ENCODE measurements at regions not wholly inside any gene's neighbourhood (a gene's known extent, or its start where the extent isn't known, plus 50 kb on each side); places are given as distances from the start of the nearest gene placed in this dataset.

- DNase-seq: no peak
- Histone ChIP-seq H3K9ac (ENCODE audit: low read length) (no peak overlapping the region), H3K4me2 (ENCODE audit: low read depth, low read length, poor library complexity, severe bottlenecking) (no peak overlapping the region), H3K36me3 (ENCODE audit: insufficient read depth, low read length) (no peaks in the 10 kb centered on the region), H3K9me3 (ENCODE audit: low read length) (peaks cover 22% of the 10 kb centered on the region), H3K9me2 (replicated peaks; ENCODE audit: insufficient read depth, low read length) (no peaks in the 10 kb centered on the region), H3K79me2 (ENCODE audit: low read length) (no peaks in the 10 kb centered on the region), H3K27me3 (ENCODE audit: low read length) (no peaks in the 10 kb centered on the region), H3K27ac (ENCODE audit: low read length) (no peak overlapping the region), H4K20me1 (ENCODE audit: insufficient read depth, low read depth, low read length) (no peaks in the 10 kb centered on the region), H2AFZ (ENCODE audit: low read length) (no peak overlapping the region), H3K4me1 (ENCODE audit: low read length) (no peaks in the 10 kb centered on the region), H3K4me3 (ENCODE audit: low read length) (no peak overlapping the region)
Observed at GRCh38 chr20:11436113-11436905, 481.4 kb upstream of the BTBD3 start.

DNA sequence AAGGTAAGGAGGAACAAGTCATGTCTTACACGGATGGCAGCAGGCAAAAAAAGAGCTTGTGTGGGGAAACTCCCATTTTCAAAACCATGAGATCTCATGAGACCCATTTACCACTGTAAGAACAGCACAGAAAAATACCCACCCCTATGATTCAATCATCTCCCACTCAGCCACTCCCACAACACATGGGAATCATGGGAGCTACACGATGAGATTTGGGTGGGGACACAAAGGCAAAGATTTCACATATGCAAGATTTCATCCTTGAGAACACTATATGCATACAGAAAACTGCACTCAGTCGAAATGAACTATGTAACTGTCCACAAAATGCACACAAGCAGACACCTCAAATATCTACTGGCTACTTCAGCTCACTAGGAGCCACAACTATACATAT, 480.6 kb upstream of the BTBD3 start:
- Histone ChIP-seq H3K9me3 (ENCODE audit: low read length) (peaks cover 17% of the 10 kb centered on the region), H3K36me3 (ENCODE audit: insufficient read depth, low read length) (no peaks in the 10 kb centered on the region), H3K9ac (ENCODE audit: low read length) (no peak overlapping the region), H3K4me2 (ENCODE audit: low read depth, low read length, poor library complexity, severe bottlenecking) (no peak overlapping the region), H3K27me3 (ENCODE audit: low read length) (no peaks in the 10 kb centered on the region), H3K4me3 (ENCODE audit: low read length) (no peak overlapping the region), H3K9me2 (replicated peaks; ENCODE audit: insufficient read depth, low read length) (no peaks in the 10 kb centered on the region), H3K27ac (ENCODE audit: low read length) (no peak overlapping the region), H3K79me2 (ENCODE audit: low read length) (no peaks in the 10 kb centered on the region), H4K20me1 (ENCODE audit: insufficient read depth, low read depth, low read length) (no peaks in the 10 kb centered on the region), H2AFZ (ENCODE audit: low read length) (no peak overlapping the region), H3K4me1 (ENCODE audit: low read length) (no peaks in the 10 kb centered on the region)
- no peak for DNase-seq

DNA sequence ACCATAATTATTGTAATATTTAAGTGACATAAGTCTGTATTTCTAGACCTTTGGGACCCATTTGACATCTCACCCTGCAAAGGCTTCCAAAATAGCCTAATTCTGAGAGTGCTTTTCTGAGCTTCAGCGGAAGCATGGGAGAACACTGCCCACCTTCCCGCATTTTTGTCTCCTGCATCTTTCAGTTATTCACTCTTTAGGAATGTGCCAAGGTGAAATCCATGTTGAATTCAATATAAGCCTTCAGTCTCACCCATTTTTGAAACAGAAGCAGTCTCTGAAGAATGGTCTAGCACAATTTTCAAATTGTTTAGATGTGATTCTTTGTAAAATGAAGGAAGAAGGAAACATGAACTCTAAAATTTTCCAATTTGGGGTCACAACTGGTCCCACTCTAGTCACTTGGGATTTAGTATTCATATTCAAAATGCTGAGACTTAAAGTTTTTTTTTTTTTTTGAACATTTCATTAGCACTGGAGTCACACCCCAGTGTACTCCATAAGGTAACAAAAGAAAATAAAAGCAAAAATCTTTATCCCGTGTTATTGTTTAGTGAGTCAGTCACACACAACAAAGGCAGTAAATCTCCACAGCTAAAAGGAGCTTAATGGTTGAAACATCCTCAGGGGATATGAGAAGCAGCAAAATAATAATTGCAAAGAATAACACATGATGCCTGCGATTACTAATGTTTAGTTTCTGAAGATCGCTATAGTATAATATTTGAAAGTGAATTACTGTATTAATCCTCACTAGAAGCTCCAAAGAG, 479.9 kb upstream of the BTBD3 start:
- no peaks in the 10 kb centered on the region for H3K9me2 ChIP-seq (replicated peaks; ENCODE audit: insufficient read depth, low read length)
- H3K4me2 ChIP-seq (ENCODE audit: low read depth, low read length, poor library complexity, severe bottlenecking): no peak overlapping the region
- no peaks in the 10 kb centered on the region for H3K79me2 ChIP-seq (ENCODE audit: low read length)
- no peak overlapping the region for H3K27ac ChIP-seq (ENCODE audit: low read length)
- no peaks in the 10 kb centered on the region for H3K4me1 ChIP-seq (ENCODE audit: low read length)
- peaks cover 14% of the 10 kb centered on the region for H3K9me3 ChIP-seq (ENCODE audit: low read length)
- H4K20me1 ChIP-seq (ENCODE audit: insufficient read depth, low read depth, low read length): no peaks in the 10 kb centered on the region
- no peak for DNase-seq
- no peak overlapping the region for H2AFZ ChIP-seq (ENCODE audit: low read length)
- no peak overlapping the region for H3K4me3 ChIP-seq (ENCODE audit: low read length)
- no peaks in the 10 kb centered on the region for H3K36me3 ChIP-seq (ENCODE audit: insufficient read depth, low read length)
- no peaks in the 10 kb centered on the region for H3K27me3 ChIP-seq (ENCODE audit: low read length)
- no peak overlapping the region for H3K9ac ChIP-seq (ENCODE audit: low read length)

DNA sequence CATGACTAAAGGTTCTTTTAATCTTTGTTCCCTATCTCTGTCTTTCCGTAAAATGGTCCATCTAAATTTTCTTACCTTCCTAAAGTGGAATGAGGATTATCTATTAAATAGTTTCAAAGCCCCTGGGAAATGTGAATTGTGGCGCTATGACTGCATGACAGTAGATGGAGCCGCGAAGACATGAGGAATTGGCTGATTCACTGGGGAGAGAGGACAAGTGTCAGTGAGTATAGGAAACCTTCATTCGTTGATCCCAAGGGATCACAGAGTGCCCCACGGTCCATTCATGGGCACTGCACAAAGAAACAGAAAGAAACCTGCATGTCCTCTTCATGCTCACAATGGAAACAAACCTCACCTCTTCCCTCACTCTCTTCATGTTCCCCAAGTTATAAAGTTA, 479.3 kb upstream of the BTBD3 start:
- Histone ChIP-seq H3K9me2 (replicated peaks; ENCODE audit: insufficient read depth, low read length) (no peaks in the 10 kb centered on the region), H3K27me3 (ENCODE audit: low read length) (no peaks in the 10 kb centered on the region), H3K4me1 (ENCODE audit: low read length) (no peaks in the 10 kb centered on the region), H3K4me3 (ENCODE audit: low read length) (no peak overlapping the region), H3K79me2 (ENCODE audit: low read length) (no peaks in the 10 kb centered on the region), H3K27ac (ENCODE audit: low read length) (no peak overlapping the region), H3K36me3 (ENCODE audit: insufficient read depth, low read length) (no peaks in the 10 kb centered on the region), H3K9ac (ENCODE audit: low read length) (no peak overlapping the region), H2AFZ (ENCODE audit: low read length) (no peak overlapping the region), H3K9me3 (ENCODE audit: low read length) (peaks cover 14% of the 10 kb centered on the region), H3K4me2 (ENCODE audit: low read depth, low read length, poor library complexity, severe bottlenecking) (no peak overlapping the region), H4K20me1 (ENCODE audit: insufficient read depth, low read depth, low read length) (no peaks in the 10 kb centered on the region)
- no peak for DNase-seq

DNA sequence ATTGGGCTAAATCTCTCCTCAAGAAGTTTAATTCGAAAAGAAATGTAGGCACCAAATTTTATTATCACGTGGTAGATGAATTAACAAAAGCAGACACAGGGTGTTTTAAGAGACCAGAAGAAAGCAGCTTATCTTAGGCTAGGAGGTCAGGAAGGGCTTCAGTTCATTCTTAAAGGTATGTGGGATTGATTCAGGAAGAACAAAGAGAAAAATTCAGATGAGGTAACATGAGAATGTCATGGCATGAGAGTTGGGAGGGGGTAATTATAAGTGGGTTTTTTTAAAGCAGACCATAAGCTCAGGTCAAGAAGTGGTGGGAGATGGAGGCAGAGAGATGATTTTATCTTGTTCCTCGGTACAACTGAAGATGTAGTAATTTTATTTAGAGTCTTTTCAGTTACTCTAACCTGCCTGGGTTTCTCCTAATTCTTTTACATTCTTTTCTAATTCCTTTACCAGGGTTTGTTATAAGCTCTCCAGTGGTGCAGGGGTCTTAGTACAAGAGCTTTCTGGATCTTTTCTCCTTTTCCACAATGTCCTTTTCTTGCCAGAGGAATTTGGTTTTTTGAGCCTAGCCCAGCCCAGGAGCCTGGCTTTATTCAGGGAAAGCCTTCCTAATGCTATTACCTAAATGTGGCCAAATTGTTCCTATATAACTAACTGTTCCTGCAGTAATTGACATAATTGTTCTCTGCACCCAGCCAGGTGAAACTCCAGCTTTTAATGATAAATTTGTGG, 474.1 kb upstream of the BTBD3 start:
- DNase-seq: no peak
- no peaks in the 10 kb centered on the region for H4K20me1 ChIP-seq (ENCODE audit: insufficient read depth, low read depth, low read length)
- H3K79me2 ChIP-seq (ENCODE audit: low read length): no peaks in the 10 kb centered on the region
- no peaks in the 10 kb centered on the region; the same call in 1 of the 2 replicates for H3K9me3 ChIP-seq (ENCODE audit: low read length)
- no peak overlapping the region for H2AFZ ChIP-seq (ENCODE audit: low read length)
- H3K4me1 ChIP-seq (ENCODE audit: low read length): no peaks in the 10 kb centered on the region
- H3K9me2 ChIP-seq (replicated peaks; ENCODE audit: insufficient read depth, low read length): no peaks in the 10 kb centered on the region
- H3K36me3 ChIP-seq (ENCODE audit: insufficient read depth, low read length): no peaks in the 10 kb centered on the region
- H3K4me3 ChIP-seq (ENCODE audit: low read length): no peak overlapping the region
- H3K27me3 ChIP-seq (ENCODE audit: low read length): no peaks in the 10 kb centered on the region
- no peak overlapping the region for H3K27ac ChIP-seq (ENCODE audit: low read length)
- no peak overlapping the region for H3K9ac ChIP-seq (ENCODE audit: low read length)
- no peak overlapping the region for H3K4me2 ChIP-seq (ENCODE audit: low read depth, low read length, poor library complexity, severe bottlenecking)

DNA sequence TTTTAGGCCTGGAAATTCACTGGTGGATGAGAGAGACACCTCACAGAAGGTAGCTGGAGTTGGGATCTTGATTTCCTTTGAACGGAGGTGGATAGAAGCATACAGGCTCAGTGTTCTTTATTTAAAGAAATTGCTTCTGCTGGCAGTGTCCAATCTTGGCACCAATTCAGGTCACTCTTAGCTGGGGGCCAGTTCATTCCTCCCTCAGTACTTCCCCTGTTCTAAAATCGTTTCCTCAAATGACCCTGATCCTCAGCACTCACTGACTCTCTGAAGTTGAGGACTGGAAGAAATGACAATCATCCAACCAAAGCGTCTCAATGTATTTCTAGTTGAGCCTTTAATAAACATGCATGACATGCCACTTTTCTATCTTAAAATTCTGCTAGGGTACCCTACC, 472.5 kb upstream of the BTBD3 start:
- no peaks in the 10 kb centered on the region for H3K27me3 ChIP-seq (ENCODE audit: low read length)
- H3K79me2 ChIP-seq (ENCODE audit: low read length): no peaks in the 10 kb centered on the region
- no peaks in the 10 kb centered on the region for H3K4me1 ChIP-seq (ENCODE audit: low read length)
- no peaks in the 10 kb centered on the region for H4K20me1 ChIP-seq (ENCODE audit: insufficient read depth, low read depth, low read length)
- no peaks in the 10 kb centered on the region for H3K36me3 ChIP-seq (ENCODE audit: insufficient read depth, low read length)
- H2AFZ ChIP-seq (ENCODE audit: low read length): no peak overlapping the region
- DNase-seq: no peak
- no peak overlapping the region for H3K4me2 ChIP-seq (ENCODE audit: low read depth, low read length, poor library complexity, severe bottlenecking)
- no peak overlapping the region for H3K27ac ChIP-seq (ENCODE audit: low read length)
- no peak overlapping the region for H3K9ac ChIP-seq (ENCODE audit: low read length)
- H3K9me2 ChIP-seq (replicated peaks; ENCODE audit: insufficient read depth, low read length): no peaks in the 10 kb centered on the region
- no peak overlapping the region for H3K4me3 ChIP-seq (ENCODE audit: low read length)
- peaks cover 6% of the 10 kb centered on the region; the same call in 1 of the 2 replicates for H3K9me3 ChIP-seq (ENCODE audit: low read length)

DNA sequence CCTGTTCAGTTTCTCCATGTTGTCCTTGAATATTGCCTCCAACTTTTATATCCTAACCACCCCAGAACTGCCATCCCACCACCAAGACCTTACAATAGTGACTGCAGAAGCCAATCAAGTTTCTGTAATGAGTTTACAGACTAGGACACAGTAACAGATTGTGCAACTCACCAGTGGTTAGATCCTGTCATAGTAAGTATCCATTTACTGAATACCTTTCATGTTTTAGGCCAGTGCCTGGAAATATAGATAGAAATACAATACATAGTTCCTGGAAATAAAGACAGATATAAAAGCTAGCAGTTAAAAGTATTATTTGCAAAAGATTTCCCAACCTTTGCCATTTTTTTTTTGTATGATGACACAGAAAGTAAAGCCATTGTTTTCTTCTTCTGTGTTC, 471.8 kb upstream of the BTBD3 start:
- Histone ChIP-seq H3K27me3 (ENCODE audit: low read length) (no peaks in the 10 kb centered on the region), H3K4me3 (ENCODE audit: low read length) (no peak overlapping the region), H3K9ac (ENCODE audit: low read length) (no peak overlapping the region), H3K9me3 (ENCODE audit: low read length) (peaks cover 6% of the 10 kb centered on the region; the same call in 1 of the 2 replicates), H3K79me2 (ENCODE audit: low read length) (no peaks in the 10 kb centered on the region), H4K20me1 (ENCODE audit: insufficient read depth, low read depth, low read length) (no peaks in the 10 kb centered on the region), H3K4me1 (ENCODE audit: low read length) (no peaks in the 10 kb centered on the region), H3K4me2 (ENCODE audit: low read depth, low read length, poor library complexity, severe bottlenecking) (no peak overlapping the region), H2AFZ (ENCODE audit: low read length) (no peak overlapping the region), H3K27ac (ENCODE audit: low read length) (no peak overlapping the region), H3K9me2 (replicated peaks; ENCODE audit: insufficient read depth, low read length) (no peaks in the 10 kb centered on the region), H3K36me3 (ENCODE audit: insufficient read depth, low read length) (no peaks in the 10 kb centered on the region)
- DNase-seq: no peak
